LHCN-M2 (cell line): ENCODE measurements at regions not wholly inside any gene's neighbourhood (a gene's known extent, or its start where the extent isn't known, plus 50 kb on each side); places are given as distances from the start of the nearest gene placed in this dataset.
A peak's percentile ranks its signal among the peaks of the same experiment; 100 is the strongest.
"Not testable (repeated sequence)": the region's sequence is repeated elsewhere in the genome, so short reads cannot be mapped to it uniquely, and the experiment has no call there.

ENCODE experiments used
- DNase-seq: peaks from one replicate; pipeline ENCODE4 v3.0.0-alpha.2; 2012; ENCODE audit warnings: low read depth

DNA sequence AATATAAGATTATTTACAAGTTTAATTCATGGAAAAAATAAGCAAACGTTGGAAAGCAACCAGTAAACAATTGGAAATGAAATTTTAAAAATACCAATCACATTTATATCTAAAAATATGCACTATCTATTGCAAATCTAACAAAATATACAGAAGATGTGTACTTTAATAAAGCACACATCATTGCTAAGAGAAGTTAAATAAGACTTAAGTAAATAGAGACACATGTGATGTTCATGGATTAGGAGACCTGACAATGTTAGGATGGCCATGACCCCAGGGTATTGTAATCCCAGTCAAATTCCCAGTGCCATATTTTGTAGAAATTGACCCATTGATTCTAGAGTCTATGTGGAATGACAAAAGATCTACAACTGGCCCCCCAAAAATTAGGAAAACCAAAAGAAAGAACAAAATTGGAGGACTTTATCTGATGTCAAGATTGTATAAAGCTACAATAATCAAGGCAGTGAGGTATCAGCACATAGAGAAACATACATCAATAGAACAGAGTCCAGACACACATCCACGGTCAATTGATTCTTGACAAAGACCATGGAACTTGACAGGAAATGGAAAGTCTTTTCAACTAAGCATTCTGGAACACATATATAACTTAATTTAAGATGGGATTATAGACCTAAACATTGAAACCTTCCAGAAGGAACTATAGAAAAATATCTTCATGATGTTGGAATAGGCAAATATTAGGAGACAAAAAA lies 90.8 kb upstream of the USP29 start:
- no peak for DNase-seq

DNA sequence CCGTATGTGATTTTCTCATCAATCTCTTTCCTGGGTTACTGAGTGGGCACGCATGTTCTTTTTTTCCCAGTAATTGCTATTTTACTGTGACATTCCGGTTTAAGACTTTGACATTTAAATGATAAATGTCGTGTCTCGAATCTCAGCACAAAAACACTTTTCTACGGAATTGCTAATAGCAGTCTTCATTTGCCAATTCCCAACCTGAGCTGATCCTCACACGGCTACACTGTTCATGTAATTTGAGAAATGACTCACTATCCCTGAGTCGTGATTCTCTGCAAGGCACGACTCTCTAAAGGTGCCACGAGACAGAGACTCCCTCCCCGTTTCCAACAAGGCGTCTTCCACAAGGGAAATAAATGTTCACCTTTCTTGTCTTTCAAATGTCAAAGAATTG lies 88.7 kb upstream of the USP29 start:
- no peak for DNase-seq

DNA sequence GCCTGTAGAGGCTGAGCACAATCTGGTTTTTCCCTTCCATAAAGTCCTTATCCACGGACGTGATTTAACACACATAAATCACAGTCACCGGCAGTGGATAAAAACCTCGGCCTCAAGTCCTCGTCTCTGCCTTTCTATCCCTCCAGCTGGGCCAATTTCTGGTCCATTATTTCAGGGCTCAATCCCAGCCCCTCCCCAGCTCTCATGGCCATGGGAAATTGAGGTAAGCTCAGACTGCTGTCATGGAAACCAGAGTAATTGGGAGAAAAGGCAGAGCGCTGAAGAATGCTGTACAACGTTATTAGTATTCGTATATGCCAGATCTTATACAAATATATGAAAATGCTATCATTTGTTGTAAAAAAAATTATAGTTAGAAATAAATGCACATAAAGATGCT lies 86.2 kb upstream of the USP29 start:
- DNase-seq = no peak

DNA sequence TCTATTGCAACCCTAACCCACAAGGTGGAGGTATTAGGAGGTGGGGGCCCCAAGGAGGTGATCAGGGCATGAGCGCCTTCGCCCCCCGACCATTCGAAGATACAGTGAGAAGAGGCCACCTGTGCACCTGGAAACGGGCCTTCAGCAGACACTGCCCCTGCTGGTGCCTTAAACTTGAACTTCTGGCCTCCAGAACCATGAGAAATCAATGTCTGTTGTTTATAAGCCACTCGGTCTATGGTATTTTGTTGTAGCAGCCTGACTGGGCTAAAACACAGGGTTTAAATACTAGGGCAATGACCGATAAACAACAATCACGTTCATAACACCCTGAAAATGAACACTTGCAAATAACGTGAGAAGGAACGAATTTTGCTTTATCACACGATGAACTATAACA lies 85.2 kb upstream of the USP29 start:
- no peak for DNase-seq

DNA sequence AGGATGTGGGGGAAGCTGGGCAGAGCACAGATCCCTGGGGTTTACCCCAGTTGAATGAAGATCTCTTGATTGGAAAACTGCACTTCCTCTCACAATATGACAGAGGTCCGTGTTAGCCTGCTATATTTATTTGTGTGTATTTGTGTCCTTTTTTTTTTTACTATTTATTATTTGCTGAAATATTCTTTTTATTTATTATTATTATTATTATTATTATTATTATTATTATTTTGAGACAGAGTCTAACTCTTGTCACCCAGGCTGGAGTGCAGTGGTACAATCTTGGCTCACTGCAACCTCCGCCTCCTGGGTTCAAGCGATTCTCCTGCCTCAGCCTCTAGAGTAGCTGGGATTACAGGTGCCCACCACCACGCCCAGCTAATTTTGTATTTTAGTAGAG lies 84.0 kb upstream of the USP29 start:
- DNase-seq = not testable (repeated sequence)

DNA sequence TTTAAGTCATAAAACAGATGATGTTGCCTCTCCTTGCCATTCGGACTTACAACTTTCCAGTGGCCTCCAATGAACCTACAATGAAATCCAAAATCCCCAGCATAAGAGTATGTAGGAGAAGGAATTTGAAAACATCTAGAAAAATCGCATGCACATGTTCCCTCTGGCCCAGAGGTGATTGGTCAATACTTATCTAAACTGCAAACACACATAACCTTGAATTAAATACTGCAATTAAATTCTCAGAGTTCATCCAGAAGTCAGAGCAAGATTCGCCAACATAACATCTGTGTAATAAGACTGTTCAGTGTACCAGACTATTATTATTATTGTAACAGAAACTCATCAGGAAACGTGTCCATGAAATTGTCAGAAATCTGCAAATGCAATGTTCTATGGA lies 82.2 kb upstream of the USP29 start:
- no peak for DNase-seq

DNA sequence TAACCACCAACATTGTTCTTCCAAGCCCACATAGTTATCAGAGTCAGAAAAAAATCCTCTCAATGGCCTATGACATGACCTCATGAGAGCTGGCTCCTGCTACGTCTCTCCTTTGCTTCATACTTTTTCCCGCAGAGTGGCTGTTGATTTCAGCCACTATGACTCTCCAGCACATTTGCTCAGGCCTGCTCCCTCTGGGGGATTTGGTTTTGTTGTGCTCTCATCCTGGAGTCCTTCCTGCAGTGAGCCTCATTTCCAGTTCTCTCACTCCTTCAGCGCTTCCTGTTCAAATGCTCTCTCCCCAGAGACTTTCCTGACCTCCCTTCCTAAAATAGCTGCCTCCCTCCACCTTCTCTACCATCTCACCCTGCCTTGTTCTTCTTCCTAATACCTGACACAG lies 72.0 kb upstream of the USP29 start:
- peak; percentile 56 for DNase-seq

DNA sequence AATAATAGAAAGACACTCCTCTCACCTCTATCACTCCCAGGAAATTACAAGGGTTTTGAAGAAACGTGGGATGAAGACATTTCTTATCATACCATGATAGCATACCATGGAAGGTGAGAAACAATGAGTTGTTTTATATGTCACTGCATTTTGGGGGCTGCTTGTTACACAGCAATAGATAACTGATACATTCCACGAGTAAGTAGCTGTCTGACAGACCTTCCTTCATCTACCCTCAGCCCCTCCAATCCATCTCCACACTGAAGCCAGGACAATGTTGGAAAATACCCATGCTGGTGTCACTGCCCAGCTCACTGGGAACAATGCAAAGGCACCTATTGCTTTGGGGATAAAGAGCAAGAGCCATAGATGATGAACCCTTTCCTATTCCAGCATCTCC lies 68.9 kb upstream of the USP29 start:
- no peak for DNase-seq

DNA sequence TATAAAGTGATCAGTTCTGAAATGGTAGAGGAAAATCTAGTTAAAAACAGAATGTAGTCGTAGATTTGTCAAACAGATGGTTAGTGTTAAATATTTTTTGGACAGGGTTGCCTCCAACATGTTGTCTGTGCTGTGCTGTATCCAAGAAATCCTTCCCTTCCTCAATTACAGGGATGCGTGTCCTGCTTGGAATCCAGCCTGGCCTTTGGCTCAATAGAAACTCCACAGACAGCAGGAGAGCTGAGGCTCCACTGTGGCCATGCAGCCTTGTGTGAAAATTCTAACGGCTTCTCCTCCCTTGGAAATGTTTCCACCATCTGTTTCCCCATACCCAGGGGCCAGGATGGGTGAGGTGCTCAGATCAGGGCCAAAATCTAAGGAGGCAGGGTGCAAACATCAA lies 67.7 kb upstream of the USP29 start:
- DNase-seq = no peak

DNA sequence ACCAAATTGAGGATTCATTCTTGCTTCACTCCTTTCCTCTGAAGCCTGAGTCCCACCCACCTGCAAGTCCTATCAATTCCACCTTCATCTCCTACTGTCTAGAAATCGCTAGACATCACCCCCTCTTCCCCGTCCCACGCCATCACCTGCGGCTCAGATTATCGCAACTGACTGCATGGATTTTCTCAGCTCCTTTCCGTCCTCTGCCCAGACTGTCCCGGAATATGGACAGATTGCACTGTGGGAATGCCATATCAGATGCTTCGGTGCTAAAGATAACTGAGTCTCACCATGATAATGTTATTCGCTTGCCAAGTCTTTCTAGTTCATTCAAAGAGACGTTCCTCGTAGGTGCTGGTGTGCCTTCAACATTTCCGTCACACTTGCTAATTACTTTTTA lies 66.4 kb upstream of the USP29 start:
- no peak for DNase-seq

DNA sequence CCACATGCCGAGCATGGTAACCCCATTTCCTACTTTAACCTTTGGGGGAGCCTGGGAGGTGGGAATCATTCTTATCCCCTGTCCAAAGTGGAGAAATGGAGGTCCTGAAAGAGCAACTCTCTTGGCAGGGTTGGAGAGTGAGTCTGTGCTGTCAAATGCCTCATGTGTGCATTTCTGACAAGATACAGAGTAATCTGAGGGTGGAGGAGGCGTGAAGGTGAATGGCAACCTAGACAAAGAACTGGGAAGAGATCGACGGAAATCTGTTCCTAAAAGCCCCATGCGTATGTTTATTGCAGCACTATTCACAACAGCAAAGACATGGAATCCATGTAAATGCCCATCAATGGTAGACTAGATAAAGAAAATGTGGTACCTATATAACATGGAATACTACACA lies 63.8 kb upstream of the USP29 start:
- no peak for DNase-seq

DNA sequence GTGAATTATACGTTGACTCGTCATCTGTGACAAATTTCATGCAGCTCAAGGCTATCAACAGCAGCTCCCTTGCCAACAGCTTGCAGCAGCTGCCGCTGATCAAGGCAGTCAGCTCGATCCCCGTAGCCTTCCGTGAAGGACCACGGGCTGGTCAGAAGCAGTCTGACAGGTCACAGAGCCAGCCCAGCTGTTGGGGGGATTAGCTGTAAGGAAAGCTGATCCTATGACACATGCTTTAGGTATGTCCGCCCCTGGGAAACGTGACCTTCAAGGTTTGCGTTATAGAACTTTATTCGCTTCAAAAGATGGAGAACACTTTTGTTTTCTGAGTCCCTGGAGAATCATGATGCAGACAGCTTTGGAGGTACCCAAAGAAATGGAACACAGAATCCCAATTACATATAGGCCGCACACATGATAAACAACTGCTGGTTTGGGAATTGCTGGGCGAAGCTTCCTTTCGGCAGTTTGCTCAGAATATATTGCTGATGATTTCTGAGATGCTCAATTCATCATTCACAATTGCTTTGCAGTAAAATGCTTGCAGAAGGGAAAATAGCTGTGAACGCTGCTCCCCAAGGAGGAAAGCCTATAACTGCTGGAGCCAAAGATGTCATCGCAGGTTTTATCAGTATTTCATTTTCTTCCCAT lies 62.6 kb upstream of the USP29 start:
- DNase-seq = peak; percentile 99

DNA sequence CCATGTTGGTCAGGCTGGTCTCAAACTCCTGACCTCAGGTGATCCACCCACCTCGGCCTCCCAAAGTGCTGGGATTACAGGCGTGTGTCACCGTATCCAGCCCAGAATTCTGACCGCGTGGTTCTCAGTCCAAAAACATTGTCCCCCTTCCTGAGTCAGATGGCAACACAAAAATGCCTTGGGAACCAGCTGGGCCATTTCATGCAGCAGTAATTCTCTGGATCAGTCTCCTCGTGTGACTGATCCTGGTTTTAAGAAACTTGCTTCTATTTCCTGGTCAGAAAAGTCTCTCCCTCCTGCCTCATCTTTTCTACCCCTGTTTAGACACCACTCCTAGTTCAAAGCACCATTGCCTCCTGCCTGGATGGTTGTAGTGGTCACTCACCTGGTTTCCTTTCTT lies 60.9 kb upstream of the USP29 start:
- DNase-seq = no peak

DNA sequence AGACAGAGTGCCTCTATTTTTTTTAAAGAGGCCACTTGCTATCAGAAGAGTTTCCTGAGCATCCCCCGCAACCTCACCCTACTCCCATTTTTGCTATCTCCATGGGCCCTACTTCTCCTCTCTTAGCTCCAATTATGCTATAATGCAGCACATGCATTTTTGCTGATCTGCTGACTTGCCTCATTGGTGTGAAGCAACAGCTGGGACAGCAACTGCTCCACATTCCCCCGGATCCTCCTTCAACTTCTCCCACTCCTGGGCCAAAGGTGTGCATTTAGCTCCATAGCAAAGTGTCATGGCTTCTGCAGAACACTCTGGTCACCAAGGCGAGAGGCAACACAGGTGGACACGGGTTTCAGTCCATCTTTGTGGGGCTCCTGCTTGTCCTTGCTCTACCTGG lies 56.7 kb upstream of the USP29 start:
- no peak for DNase-seq

DNA sequence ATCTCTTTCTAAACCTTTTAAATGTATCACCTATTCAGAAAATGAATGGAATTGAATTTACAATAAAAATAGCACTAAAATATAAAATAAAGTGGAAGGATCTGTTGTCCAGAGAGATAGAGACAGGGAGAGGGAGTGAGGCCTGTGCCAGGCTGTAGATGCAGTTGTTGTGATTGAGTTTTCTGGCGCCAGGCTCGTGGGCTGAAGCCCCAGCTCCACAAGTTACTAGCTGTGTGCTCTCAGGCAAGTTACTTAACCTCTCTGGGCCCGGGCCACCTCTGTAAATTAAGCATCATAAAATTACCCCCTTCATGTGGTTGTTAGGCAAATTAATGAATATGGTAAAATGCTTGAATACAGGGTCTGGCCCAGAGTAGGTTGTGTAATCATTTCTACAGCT lies 52.3 kb upstream of the USP29 start:
- DNase-seq = no peak

DNA sequence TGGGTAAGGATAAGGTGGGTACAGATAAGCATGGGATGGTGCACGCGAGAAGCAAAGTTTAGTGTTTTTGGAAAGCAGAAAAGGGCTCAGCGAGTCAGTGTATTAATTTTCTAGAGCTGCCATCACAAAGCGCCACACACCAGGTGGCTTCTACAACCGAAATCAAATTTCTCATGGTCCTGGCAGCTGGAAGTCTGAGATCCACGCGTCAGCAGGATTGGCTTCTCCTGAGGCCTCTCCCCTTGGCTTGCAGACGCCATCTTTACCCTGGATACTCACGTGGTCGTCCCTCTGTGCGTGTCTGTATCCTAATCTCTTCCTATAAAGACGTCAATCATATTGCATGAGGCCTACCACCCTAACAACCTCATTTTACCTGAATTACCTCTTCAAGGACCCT lies 51.5 kb upstream of the USP29 start:
- DNase-seq = no peak

DNA sequence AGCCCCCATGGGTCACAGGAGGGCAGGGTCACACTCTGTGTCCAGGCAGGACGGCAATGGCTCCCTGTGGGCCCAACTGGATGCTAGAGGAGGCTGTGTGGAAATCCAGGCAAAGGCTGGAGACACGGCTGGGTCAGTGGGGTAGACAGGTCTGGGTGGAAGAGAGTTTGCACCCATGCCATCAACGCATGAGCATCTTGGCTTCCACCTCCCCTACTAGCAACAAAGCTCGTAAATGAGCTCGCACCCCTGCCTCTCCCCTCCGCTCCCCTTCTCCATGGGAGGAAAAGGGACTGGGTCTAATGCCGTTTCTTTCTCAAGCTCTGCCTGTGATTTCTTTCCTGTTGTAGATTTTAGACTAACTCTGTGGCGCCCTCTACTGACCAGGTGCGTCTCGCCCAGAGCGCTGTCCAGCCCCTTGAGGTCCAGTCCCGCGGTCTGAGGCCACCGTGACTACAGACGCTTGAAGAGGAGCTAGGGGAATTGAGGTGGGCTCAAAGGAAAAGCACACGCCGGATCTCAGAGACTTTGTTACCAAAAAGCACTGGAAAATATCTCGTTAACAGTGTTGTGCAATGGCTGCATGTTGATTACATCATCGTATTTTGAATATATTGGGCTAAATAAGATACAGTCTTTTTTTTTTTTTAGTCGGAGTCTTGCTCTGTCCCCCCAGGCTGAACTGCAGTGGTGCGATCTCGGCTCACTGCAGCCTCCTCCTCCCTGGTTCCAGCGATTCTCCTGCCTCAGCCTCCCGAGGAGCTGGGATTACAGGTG lies 50.7 kb upstream of the USP29 start:
- DNase-seq = no peak
